ENCODE measurements at regions not wholly inside any gene's neighbourhood (a gene's known extent, or its start where the extent isn't known, plus 50 kb on each side); places are given as distances from the start of the nearest gene placed in this dataset.

DNA sequence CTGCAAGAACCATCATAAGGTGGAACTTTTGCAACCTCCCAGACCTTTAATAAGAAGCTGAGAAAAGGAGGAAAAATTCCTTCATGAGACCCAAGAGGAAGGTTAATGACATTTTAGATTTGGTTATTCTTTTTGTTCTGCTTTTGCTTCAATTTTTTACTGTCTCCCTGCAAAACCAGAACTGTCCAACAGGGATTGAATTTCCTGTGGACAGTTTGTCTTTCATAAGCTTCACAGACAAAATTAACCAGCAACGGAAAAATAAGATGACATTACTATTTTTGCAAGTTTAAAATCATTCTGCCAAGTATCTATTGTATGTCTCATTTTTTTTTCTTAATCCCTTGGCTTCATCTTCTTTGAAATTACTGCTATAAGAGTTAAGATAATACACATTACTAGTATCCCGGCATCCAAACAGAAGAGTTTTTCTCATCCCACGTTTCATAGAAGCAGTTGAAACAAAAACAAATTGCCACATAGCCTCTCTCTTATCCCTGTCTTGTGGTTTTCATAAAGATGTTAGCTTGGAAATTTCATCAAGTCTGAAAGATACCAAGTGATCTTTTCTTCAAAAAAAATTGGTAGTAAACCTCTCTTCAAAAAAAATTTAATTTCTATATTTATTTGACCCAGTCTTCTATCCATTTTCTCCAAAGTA lies 465.3 kb upstream of the PTBP2 start:
- no peak overlapping the region for H3K27ac ChIP-seq (replicated peaks)
- H3K27me3 ChIP-seq (ENCODE audit: insufficient read depth, poor library complexity, severe bottlenecking): no peaks in the 10 kb centered on the region
- no peak overlapping the region for H3K4me3 ChIP-seq (replicated peaks; ENCODE audit: insufficient read depth, low read length)
- no peak for DNase-seq (ENCODE audit: low read depth in 1 of 2, low spot score in 1 of 2)
- no peak for TF ChIP-seq POLR2AphosphoS5 (IDR thresholded peaks at IDR 0.05; ENCODE audit: low read depth)
- no peak for TF ChIP-seq SPI1 (IDR thresholded peaks at IDR 0.05; ENCODE audit: borderline replicate concordance, low read depth)
- no peak for TF ChIP-seq GABPA (IDR thresholded peaks at IDR 0.05; ENCODE audit: low read depth)
- no peak for TF ChIP-seq CTCF (IDR thresholded peaks at IDR 0.05; ENCODE audit: insufficient read depth, low read length)
- no peak for TF ChIP-seq REST (IDR thresholded peaks at IDR 0.05; ENCODE audit: insufficient replicate concordance, low read depth)

- no peak for DNase-seq (ENCODE audit: low read depth in 1 of 2, low spot score in 1 of 2)
- TF ChIP-seq SPI1 (IDR thresholded peaks at IDR 0.05; ENCODE audit: borderline replicate concordance, low read depth) (no peak), GABPA (IDR thresholded peaks at IDR 0.05; ENCODE audit: low read depth) (no peak), POLR2AphosphoS5 (IDR thresholded peaks at IDR 0.05; ENCODE audit: low read depth) (no peak), CTCF (IDR thresholded peaks at IDR 0.05; ENCODE audit: insufficient read depth, low read length) (no peak), REST (IDR thresholded peaks at IDR 0.05; ENCODE audit: insufficient replicate concordance, low read depth) (no peak)
- Histone ChIP-seq H3K27ac (replicated peaks) (no peak overlapping the region), H3K27me3 (ENCODE audit: insufficient read depth, poor library complexity, severe bottlenecking) (no peaks in the 10 kb centered on the region), H3K4me3 (replicated peaks; ENCODE audit: insufficient read depth, low read length) (no peak overlapping the region)
Measured at GRCh38 chr1:96259399-96259798, 462.2 kb upstream of the PTBP2 start.

- H3K27ac ChIP-seq (replicated peaks): no peak overlapping the region
- no peak for DNase-seq (ENCODE audit: low read depth in 1 of 2, low spot score in 1 of 2)
- no peak for TF ChIP-seq GABPA (IDR thresholded peaks at IDR 0.05; ENCODE audit: low read depth)
- TF ChIP-seq REST (IDR thresholded peaks at IDR 0.05; ENCODE audit: insufficient replicate concordance, low read depth): no peak
- no peak for TF ChIP-seq POLR2AphosphoS5 (IDR thresholded peaks at IDR 0.05; ENCODE audit: low read depth)
- no peaks in the 10 kb centered on the region for H3K27me3 ChIP-seq (ENCODE audit: insufficient read depth, poor library complexity, severe bottlenecking)
- no peak overlapping the region for H3K4me3 ChIP-seq (replicated peaks; ENCODE audit: insufficient read depth, low read length)
Measured at GRCh38 chr1:96281491-96281890, 440.1 kb upstream of the PTBP2 start.
